ENCODE measurements at regions not wholly inside any gene's neighbourhood (a gene's known extent, or its start where the extent isn't known, plus 50 kb on each side); places are given as distances from the start of the nearest gene placed in this dataset.

GRCh38 chr4:62161446-62161845, 961.3 kb downstream of the ADGRL3 start:
- no peak for DNase-seq (ENCODE audit: low read depth in 2 of 2)

- no peak for DNase-seq (ENCODE audit: low read depth in 2 of 2)
Measured at GRCh38 chr4:62159876-62160275, 959.8 kb downstream of the ADGRL3 start.

GRCh38 chr4:62159306-62159705, 959.2 kb downstream of the ADGRL3 start:
- no peak for DNase-seq (ENCODE audit: low read depth in 2 of 2)

GRCh38 chr4:62156205-62156604, 956.1 kb downstream of the ADGRL3 start:
- DNase-seq (ENCODE audit: low read depth in 2 of 2), result no peak

- DNase-seq (ENCODE audit: low read depth in 2 of 2), result no peak
Measured at GRCh38 chr4:62145276-62145675, 945.1 kb downstream of the ADGRL3 start.

- no peak for DNase-seq (ENCODE audit: low read depth in 2 of 2)
Measured at GRCh38 chr4:62144431-62144830, 944.3 kb downstream of the ADGRL3 start.

- no peak for DNase-seq (ENCODE audit: low read depth in 2 of 2)
Measured at GRCh38 chr4:62135565-62136156, 935.5 kb downstream of the ADGRL3 start.

- DNase-seq (ENCODE audit: low read depth in 2 of 2), result no peak
Measured at GRCh38 chr4:62133977-62134376, 933.9 kb downstream of the ADGRL3 start.

- no peak for DNase-seq (ENCODE audit: low read depth in 2 of 2)
Measured at GRCh38 chr4:62133101-62133897, 933.2 kb downstream of the ADGRL3 start.

- no peak for DNase-seq (ENCODE audit: low read depth in 2 of 2)
Measured at GRCh38 chr4:62131049-62131448, 930.9 kb downstream of the ADGRL3 start.

GRCh38 chr4:62130637-62131036, 930.5 kb downstream of the ADGRL3 start:
- DNase-seq (ENCODE audit: low read depth in 2 of 2), result no peak

- DNase-seq (ENCODE audit: low read depth in 2 of 2), result no peak
Measured at GRCh38 chr4:62130230-62130629, 930.1 kb downstream of the ADGRL3 start.
